Upper lobe of right lung (tissue), 1 donor: ENCODE measurements at regions not wholly inside any gene's neighbourhood (a gene's known extent, or its start where the extent isn't known, plus 50 kb on each side); places are given as distances from the start of the nearest gene placed in this dataset.

Experiments
- ATAC-seq: fragments of 200-7000 bp; cut with Tn5 transposase; one replicate; pipeline ENCODE4 v1.9.1; 2020; ENCODE audit warnings: mild to moderate bottlenecking, moderate library complexity
- DNase-seq: peaks from one replicate; pipeline ENCODE4 v3.0.0-alpha.2; 2020
- H3K27ac ChIP-seq: fragments of 200-600 bp; one replicate; pipeline ENCODE4 v1.8.0; 2022
- H3K27me3 ChIP-seq: fragments of 200-600 bp; one replicate; pipeline ENCODE4 v1.8.0; 2022; ENCODE audit warnings: mild to moderate bottlenecking
- H3K36me3 ChIP-seq: fragments of 200-600 bp; one replicate; pipeline ENCODE4 v1.8.0; 2022
- H3K4me1 ChIP-seq: fragments of 200-600 bp; one replicate; pipeline ENCODE4 v1.8.0; 2022
- H3K4me3 ChIP-seq: fragments of 200-600 bp; one replicate; pipeline ENCODE4 v1.8.0; 2022; ENCODE audit warnings: mild to moderate bottlenecking
- H3K9me3 ChIP-seq: fragments of 200-600 bp; one replicate; pipeline ENCODE4 v1.8.0; 2022
- intact Hi-C: fragments of 100-400 bp; cut with DNase I; formaldehyde crosslinking; loops from one replicate; pipeline ENCODE4 v1.11.0; 2022
- TF ChIP-seq, protein P1 (sequence below): fragments of 200-600 bp; IDR thresholded peaks from one replicate; pipeline ENCODE4 v1.8.0; 2022; ENCODE audit warnings: antibody characterized with exemption
- donor health status: DM: no; HTN: yes; CAD: no; lungs with severe emphysema.

DNA sequence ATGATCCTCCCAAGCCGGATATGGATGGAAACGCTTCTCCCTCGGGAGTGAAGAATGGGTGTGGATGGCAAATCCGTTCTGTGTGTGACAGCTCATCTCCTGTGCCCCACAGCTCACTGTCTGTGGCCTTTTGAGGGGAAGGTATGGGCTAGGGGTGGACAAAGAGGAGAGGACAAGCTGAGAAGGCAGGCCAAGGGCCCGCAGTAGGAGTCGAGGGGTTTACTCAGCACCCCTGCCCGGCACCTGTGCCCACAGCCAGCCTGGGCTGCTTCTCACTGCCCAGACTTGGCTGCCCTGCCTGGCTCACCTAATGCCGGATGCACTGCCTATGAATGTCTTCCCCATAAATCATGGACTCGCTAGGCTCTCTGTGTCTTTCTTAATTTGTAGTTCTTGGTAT lies 503.8 kb downstream of the TCERG1L start:
- TF ChIP-seq, protein P1, sequence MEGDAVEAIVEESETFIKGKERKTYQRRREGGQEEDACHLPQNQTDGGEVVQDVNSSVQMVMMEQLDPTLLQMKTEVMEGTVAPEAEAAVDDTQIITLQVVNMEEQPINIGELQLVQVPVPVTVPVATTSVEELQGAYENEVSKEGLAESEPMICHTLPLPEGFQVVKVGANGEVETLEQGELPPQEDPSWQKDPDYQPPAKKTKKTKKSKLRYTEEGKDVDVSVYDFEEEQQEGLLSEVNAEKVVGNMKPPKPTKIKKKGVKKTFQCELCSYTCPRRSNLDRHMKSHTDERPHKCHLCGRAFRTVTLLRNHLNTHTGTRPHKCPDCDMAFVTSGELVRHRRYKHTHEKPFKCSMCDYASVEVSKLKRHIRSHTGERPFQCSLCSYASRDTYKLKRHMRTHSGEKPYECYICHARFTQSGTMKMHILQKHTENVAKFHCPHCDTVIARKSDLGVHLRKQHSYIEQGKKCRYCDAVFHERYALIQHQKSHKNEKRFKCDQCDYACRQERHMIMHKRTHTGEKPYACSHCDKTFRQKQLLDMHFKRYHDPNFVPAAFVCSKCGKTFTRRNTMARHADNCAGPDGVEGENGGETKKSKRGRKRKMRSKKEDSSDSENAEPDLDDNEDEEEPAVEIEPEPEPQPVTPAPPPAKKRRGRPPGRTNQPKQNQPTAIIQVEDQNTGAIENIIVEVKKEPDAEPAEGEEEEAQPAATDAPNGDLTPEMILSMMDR = no peak
- DNase-seq (peak; percentile 32), ATAC-seq (no peak)
- Histone ChIP-seq H3K36me3 (no peaks in the 10 kb centered on the region), H3K27ac (no peak overlapping the region), H3K4me3 (no peak overlapping the region), H3K4me1 (no peaks in the 10 kb centered on the region), H3K9me3 (no peaks in the 10 kb centered on the region), H3K27me3 (no peaks in the 10 kb centered on the region)
- intact Hi-C loops = no loop called here

DNA sequence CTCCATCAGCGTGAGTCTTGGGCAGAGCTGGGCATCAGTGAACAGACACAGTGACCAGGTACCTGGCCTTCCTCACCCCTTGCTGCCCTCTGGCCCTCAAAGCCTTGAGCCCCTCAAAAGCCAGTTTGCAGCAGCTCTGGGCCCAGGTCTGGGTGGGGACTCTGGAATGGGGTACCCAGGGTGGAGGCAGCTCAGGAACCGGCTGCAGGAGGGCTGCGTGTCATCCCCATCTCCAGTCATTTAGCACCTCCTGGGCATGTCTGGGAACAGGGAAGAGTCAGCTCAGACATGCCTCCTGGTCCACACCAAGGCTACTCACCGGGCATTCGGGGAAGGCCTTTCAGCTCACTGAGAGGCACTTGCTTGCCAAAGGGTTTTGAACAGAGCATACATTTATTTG lies 503.3 kb downstream of the TCERG1L start:
- Histone ChIP-seq H3K4me1 (no peaks in the 10 kb centered on the region), H3K27me3 (no peaks in the 10 kb centered on the region), H3K4me3 (no peak overlapping the region), H3K9me3 (no peaks in the 10 kb centered on the region), H3K36me3 (no peaks in the 10 kb centered on the region), H3K27ac (no peak overlapping the region)
- TF ChIP-seq, protein P1 = no peak
- DNase-seq (no peak), ATAC-seq (no peak)
- intact Hi-C loops = no loop called here

DNA sequence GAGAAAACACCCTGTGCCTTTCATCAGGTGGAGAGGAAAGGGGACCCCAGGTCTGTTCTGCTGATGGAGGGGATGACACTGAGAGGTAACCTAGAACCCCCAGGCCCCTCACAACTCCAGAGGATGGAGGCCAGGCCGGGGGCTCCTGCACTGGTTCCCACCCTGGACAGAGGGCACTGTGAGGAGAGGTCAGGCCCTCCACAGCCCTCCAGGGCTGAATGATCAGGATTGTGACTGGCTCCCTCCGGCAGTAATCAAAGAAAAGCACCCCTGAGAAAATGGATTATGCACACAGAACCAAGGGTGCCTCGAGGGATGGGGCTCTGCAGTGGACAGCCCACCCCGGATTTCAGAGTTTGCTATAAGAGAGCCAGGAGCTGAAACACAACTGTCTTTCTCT lies 502.8 kb downstream of the TCERG1L start:
- TF ChIP-seq, protein P1 = no peak
- H3K27me3 ChIP-seq = no peaks in the 10 kb centered on the region
- no peaks in the 10 kb centered on the region for H3K4me1 ChIP-seq
- H3K4me3 ChIP-seq = no peak overlapping the region
- no peaks in the 10 kb centered on the region for H3K36me3 ChIP-seq
- DNase-seq (no peak), ATAC-seq (no peak)
- intact Hi-C loops = no loop called here
- H3K9me3 ChIP-seq = no peaks in the 10 kb centered on the region
- no peak overlapping the region for H3K27ac ChIP-seq

DNA sequence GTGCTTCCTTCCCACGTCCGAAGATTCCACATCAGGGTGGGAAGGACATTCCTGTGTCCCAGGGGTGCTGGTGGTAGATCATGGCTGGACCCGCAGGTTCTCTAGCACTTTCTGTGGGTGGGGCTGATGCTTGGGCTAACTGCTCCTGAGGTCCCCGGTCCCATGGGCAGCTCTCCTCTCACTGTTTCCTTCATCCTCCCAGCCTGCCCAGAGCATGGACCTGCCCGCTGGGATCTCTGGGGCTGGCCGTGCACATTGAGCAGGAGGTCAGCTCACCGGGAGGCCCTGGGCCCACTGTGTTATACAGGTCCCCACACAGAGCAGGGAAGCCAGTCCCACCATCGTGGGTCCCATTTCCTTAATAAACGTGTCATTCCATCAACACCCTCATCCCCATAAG lies 502.3 kb downstream of the TCERG1L start:
- Histone ChIP-seq H3K36me3 (no peaks in the 10 kb centered on the region), H3K9me3 (no peaks in the 10 kb centered on the region), H3K4me1 (no peaks in the 10 kb centered on the region), H3K27ac (no peak overlapping the region), H3K4me3 (no peak overlapping the region), H3K27me3 (no peaks in the 10 kb centered on the region)
- ATAC-seq (peak; percentile 15), DNase-seq (no peak)
- intact Hi-C loops = no loop called here
- TF ChIP-seq, protein P1 = no peak

DNA sequence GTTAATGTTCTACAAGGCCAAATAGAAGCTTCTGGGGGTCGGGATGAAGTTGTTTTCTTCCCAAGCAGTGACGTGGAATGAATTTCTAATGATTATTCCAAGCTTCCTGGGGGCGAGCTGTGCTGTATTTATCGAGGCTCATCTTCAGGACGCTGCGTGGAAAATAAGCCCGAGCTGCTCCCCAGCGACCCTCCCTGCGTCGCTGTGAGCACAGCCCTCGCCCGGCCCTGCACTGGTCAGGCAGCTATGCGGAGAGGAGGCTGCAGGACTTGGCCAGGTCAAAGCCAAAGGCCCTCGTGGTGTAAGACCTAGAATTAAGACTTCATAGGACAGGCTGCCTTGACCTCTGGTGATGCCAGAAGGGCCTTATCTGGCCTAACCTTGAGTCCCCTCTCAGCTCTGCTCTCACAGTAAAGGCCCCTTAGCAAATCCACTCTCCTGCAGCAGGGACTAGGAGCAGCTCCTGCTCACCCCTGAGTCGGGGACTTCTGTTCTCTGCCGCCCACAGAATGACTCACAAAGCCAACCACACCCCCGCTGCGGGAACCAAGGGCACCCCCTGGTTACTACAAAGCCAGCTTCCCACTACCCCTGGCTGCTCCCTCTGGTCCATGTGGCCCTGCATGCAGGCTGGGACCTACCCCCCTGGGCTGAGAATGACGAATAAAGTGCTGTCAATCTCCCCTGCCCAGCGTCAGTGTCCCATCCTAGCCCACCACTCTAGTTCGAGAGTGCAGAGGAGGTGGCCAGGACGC lies 501.6 kb downstream of the TCERG1L start:
- Histone ChIP-seq H3K4me3 (no peak overlapping the region), H3K27me3 (no peaks in the 10 kb centered on the region), H3K4me1 (no peaks in the 10 kb centered on the region), H3K9me3 (no peaks in the 10 kb centered on the region), H3K36me3 (no peaks in the 10 kb centered on the region), H3K27ac (no peak overlapping the region)
- TF ChIP-seq, protein P1 = no peak
- intact Hi-C loops = no loop called here
- ATAC-seq = no peak
- no peak for DNase-seq

DNA sequence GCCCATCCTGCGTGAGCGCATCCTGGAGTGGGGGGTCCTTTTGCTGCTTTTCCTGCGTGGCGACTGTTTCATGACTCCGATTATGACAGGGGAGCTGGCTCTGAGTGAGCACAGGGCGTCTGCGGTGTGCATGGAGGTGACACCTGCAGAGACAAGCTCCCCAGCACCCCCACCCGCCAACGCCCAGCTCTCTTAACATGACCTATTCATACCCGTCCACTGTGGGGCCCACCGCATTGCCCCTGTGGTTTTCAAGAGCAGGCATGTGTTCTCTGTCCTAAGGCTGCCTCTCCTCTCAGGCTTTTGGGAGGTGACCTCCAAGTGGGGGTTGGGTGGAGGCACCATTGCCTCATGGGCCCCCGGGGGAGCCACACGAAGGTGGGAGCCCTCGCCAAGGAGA lies 500.7 kb downstream of the TCERG1L start:
- Histone ChIP-seq H3K4me3 (no peak overlapping the region), H3K36me3 (no peaks in the 10 kb centered on the region), H3K27me3 (no peaks in the 10 kb centered on the region), H3K27ac (no peak overlapping the region), H3K4me1 (no peaks in the 10 kb centered on the region), H3K9me3 (no peaks in the 10 kb centered on the region)
- ATAC-seq (no peak), DNase-seq (no peak)
- TF ChIP-seq, protein P1 = no peak
- intact Hi-C loops = no loop called here
